ENCODE measurements at regions not wholly inside any gene's neighbourhood (a gene's known extent, or its start where the extent isn't known, plus 50 kb on each side); places are given as distances from the start of the nearest gene placed in this dataset.
"Not testable (repeated sequence)": the region's sequence is repeated elsewhere in the genome, so short reads cannot be mapped to it uniquely, and the experiment has no call there.

- DNase-seq = no peak
Observed at GRCh38 chr7:124633740-124634139, 131.9 kb downstream of the GPR37 start.

- no peak for DNase-seq
Observed at GRCh38 chr7:124630395-124630794, 135.2 kb downstream of the GPR37 start.

- DNase-seq = no peak
Observed at GRCh38 chr7:124618871-124619270, 146.7 kb downstream of the GPR37 start.

GRCh38 chr7:124618051-124618450 is 147.5 kb downstream of the GPR37 start:
- not testable (repeated sequence) for DNase-seq

GRCh38 chr7:124603066-124603465 is 162.5 kb downstream of the GPR37 start:
- no peak for DNase-seq

GRCh38 chr7:124597509-124597908 is 168.1 kb downstream of the GPR37 start:
- DNase-seq = no peak

GRCh38 chr7:124596881-124597280 is 168.7 kb downstream of the GPR37 start:
- no peak for DNase-seq

GRCh38 chr7:124590814-124591213 is 174.8 kb downstream of the GPR37 start:
- no peak for DNase-seq

- DNase-seq = no peak
Observed at GRCh38 chr7:124577256-124577655, 188.3 kb downstream of the GPR37 start.

- peak; percentile 2 for DNase-seq
Observed at GRCh38 chr7:124575176-124575575, 190.4 kb downstream of the GPR37 start.

- DNase-seq = no peak
Observed at GRCh38 chr7:124570558-124570957, 195.0 kb downstream of the GPR37 start.

- no peak for DNase-seq
Observed at GRCh38 chr7:124566583-124566982, 199.0 kb downstream of the GPR37 start.

GRCh38 chr7:124557587-124557986 is 208.0 kb downstream of the GPR37 start:
- DNase-seq = no peak

- DNase-seq = no peak
Observed at GRCh38 chr7:124557101-124557500, 208.5 kb downstream of the GPR37 start.

- no peak for DNase-seq
Observed at GRCh38 chr7:124553502-124553901, 212.1 kb downstream of the GPR37 start.

GRCh38 chr7:124552217-124552616 is 213.4 kb downstream of the GPR37 start:
- no peak for DNase-seq

GRCh38 chr7:124550036-124550435 is 215.6 kb downstream of the GPR37 start:
- no peak for DNase-seq

GRCh38 chr7:124542476-124542875 is 223.1 kb downstream of the GPR37 start:
- DNase-seq = no peak

- DNase-seq = no peak
Observed at GRCh38 chr7:124536156-124536762, 229.3 kb downstream of the GPR37 start.

GRCh38 chr7:124532166-124532565 is 233.4 kb downstream of the GPR37 start:
- DNase-seq = peak; percentile 70

GRCh38 chr7:124516911-124517310 is 248.7 kb downstream of the GPR37 start:
- DNase-seq = no peak

GRCh38 chr7:124515106-124515830 is 250.3 kb downstream of the GPR37 start:
- DNase-seq = no peak

- DNase-seq = no peak
Observed at GRCh38 chr7:124514471-124514870, 251.1 kb downstream of the GPR37 start.

GRCh38 chr7:124497176-124497575 is 268.4 kb downstream of the GPR37 start:
- DNase-seq = no peak

GRCh38 chr7:124489925-124490324 is 275.7 kb downstream of the GPR37 start:
- DNase-seq = no peak

All from fibroblast of skin of abdomen (primary cell).